ENCODE measurements at regions not wholly inside any gene's neighbourhood (a gene's known extent, or its start where the extent isn't known, plus 50 kb on each side); places are given as distances from the start of the nearest gene placed in this dataset.
"Not testable (repeated sequence)": the region's sequence is repeated elsewhere in the genome, so short reads cannot be mapped to it uniquely, and the experiment has no call there.

DNA sequence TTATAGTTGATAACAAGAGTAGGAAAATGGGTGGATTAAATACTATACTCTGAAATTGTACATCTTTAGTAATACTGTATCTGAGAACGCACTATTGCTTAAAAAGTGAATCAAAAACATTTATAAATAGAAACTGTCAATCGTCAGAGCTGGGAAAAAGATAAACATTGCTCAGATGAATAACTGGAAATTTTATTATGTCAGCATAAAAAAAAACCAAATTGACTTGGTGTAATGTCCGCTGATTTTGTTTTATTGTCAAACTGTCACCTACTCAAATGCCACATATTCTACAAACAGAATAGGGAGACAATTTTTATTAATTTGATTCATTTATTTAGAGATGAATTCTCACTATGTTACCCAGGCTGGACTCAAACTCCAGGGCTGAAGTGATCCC lies 109.3 kb upstream of the TMTC1 start:
- no peak overlapping the region for H3K4me3 ChIP-seq (ENCODE audit: low read depth, low read length)
- TF ChIP-seq, protein P1, sequence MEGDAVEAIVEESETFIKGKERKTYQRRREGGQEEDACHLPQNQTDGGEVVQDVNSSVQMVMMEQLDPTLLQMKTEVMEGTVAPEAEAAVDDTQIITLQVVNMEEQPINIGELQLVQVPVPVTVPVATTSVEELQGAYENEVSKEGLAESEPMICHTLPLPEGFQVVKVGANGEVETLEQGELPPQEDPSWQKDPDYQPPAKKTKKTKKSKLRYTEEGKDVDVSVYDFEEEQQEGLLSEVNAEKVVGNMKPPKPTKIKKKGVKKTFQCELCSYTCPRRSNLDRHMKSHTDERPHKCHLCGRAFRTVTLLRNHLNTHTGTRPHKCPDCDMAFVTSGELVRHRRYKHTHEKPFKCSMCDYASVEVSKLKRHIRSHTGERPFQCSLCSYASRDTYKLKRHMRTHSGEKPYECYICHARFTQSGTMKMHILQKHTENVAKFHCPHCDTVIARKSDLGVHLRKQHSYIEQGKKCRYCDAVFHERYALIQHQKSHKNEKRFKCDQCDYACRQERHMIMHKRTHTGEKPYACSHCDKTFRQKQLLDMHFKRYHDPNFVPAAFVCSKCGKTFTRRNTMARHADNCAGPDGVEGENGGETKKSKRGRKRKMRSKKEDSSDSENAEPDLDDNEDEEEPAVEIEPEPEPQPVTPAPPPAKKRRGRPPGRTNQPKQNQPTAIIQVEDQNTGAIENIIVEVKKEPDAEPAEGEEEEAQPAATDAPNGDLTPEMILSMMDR (IDR thresholded peaks at IDR 0.05; ENCODE audit: control insufficient read depth, extremely low read depth, insufficient read depth): no peak
- DNase-seq (ENCODE audit: low read depth): no peak

DNA sequence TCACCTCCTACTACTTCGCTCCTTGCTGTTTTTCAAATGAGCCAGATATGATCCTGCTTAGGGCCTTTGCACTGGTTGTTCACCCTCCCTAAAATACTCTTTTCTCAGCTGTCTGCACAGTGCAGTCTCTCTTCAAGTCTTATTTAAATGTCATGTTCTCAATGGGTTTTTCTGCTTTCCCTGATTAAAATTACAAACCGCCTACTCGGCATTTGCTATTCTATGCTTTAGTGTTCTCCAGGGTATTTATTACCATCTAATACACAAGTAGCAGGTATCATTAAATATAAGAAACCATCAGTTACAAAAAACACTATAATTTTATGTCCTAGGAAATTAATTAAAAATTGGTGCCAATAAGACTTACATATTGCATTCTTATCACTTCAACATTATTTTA lies 108.0 kb upstream of the TMTC1 start:
- TF ChIP-seq, protein P1 (IDR thresholded peaks at IDR 0.05; ENCODE audit: control insufficient read depth, extremely low read depth, insufficient read depth): no peak
- no peak overlapping the region for H3K4me3 ChIP-seq (ENCODE audit: low read depth, low read length)
- no peak for DNase-seq (ENCODE audit: low read depth)

DNA sequence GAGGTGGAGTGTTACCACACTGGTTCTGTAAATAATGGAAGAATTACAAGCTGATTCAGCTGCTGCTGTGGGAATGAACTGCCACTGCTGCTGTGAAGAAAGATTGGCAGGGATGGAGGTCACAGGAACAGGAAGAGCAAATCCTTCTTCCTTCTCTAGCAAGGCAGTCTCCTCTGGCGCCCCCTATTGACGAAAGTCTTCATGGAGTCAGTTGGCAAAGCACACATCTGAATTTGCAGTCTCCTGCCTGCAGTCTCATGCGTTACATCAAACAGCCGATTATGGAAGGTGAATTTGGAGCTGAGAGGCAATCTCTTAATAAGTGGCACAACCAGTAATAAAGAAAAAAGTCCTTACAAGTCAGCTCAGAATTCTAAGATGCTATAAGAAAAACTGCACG lies 106.0 kb upstream of the TMTC1 start:
- peak; percentile 1 for DNase-seq (ENCODE audit: low read depth)
- TF ChIP-seq, protein P1 (IDR thresholded peaks at IDR 0.05; ENCODE audit: control insufficient read depth, extremely low read depth, insufficient read depth): peak; percentile 37
- no peak overlapping the region for H3K4me3 ChIP-seq (ENCODE audit: low read depth, low read length)

DNA sequence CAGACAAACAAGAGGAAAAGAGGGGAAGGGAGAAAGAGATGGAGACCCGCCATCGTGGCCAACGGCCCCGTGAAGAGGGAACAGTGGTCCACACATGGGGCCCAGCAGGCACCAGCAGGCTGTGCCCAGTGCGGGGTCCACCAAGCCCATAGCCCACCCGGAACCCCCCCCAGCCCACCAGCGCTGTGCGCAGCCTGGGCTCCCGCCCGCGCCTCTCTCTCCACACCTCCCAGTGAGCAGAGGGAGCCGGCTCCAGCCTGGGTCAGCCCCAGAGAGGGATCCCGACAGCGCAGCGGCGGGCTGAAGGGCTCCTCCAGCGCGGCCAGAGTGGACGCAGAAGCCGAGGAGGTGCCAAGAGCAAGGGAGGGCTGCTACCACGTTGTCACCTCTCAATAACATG lies 105.0 kb upstream of the TMTC1 start:
- TF ChIP-seq, protein P1 (IDR thresholded peaks at IDR 0.05; ENCODE audit: control insufficient read depth, extremely low read depth, insufficient read depth): no peak
- no peak for DNase-seq (ENCODE audit: low read depth)
- H3K4me3 ChIP-seq (ENCODE audit: low read depth, low read length): no peak overlapping the region

DNA sequence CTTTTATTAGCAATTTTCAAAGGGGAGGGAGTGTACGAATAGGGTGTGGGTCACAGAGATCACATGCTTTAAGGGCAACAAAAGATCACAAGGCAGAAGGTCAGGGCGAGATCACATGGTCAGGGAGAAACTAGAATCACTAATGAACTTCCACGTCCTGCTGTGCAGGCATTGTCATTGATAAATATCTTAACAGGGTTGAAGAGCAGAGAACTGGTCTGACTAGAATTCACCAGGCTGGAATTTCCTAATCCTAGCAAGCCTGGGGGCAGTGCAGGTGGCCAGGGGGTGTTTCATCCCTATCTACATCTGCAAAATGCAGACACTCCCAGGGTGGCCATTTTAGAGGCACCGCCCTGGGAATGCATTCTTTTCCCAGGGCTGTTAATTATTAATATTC lies 101.2 kb upstream of the TMTC1 start:
- DNase-seq (ENCODE audit: low read depth): peak; percentile 0
- not testable (repeated sequence) for H3K4me3 ChIP-seq (ENCODE audit: low read depth, low read length)

DNA sequence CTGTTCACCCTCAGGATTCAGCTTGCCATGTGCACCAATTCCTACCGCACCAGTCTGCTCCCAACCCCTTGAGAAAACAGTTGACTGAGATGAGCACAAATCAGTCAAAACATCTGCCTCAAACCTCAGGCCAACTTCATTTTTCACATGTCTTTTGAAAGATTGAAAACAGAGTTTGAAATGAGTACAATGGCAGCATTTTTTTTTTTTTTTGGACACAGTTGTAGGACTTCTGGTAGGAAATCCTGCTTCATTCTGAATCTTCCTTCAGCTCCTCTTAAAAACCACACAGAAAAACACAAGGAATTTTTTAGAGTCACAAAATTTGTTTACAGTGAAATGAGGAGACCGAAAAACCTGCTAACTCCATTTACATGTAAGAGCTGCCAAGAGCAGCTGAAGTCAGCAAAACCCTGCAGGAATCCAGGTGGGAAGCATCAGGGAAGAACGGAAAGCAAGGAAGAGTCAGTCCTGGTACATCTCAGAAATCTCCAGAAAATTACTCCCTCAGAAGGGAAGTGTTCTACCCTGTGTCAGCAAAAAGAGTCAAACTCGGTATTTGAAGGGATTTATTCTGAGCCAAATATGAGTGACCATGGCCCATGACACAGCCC lies 100.3 kb upstream of the TMTC1 start:
- TF ChIP-seq, protein P1 (IDR thresholded peaks at IDR 0.05; ENCODE audit: control insufficient read depth, extremely low read depth, insufficient read depth): no peak
- DNase-seq (ENCODE audit: low read depth): no peak
- no peak overlapping the region for H3K4me3 ChIP-seq (ENCODE audit: low read depth, low read length)

DNA sequence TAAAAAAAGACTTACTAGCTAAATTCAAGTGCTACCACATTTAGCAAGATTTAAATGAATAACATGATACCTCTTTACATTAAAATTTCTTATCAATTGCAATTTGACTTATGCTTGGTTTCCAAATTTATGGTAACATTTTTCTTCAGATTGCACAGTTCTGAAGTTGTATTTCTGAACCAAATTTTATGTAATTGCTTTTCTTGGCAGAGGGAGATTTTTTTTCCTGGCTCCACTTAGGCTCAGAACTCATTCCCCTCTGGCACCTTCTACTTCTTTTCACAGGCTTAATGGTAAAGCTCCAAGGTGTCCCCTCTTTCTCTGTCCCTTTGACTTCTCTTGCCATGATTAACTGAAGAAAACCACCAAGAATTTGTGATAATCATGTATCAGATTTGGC lies 99.8 kb upstream of the TMTC1 start:
- TF ChIP-seq, protein P1 (IDR thresholded peaks at IDR 0.05; ENCODE audit: control insufficient read depth, extremely low read depth, insufficient read depth): no peak
- no peak for DNase-seq (ENCODE audit: low read depth)
- no peak overlapping the region for H3K4me3 ChIP-seq (ENCODE audit: low read depth, low read length)

Measured in LNCaP clone FGC (cell line).